ENCODE measurements at regions not wholly inside any gene's neighbourhood (a gene's known extent, or its start where the extent isn't known, plus 50 kb on each side); places are given as distances from the start of the nearest gene placed in this dataset.

DNA sequence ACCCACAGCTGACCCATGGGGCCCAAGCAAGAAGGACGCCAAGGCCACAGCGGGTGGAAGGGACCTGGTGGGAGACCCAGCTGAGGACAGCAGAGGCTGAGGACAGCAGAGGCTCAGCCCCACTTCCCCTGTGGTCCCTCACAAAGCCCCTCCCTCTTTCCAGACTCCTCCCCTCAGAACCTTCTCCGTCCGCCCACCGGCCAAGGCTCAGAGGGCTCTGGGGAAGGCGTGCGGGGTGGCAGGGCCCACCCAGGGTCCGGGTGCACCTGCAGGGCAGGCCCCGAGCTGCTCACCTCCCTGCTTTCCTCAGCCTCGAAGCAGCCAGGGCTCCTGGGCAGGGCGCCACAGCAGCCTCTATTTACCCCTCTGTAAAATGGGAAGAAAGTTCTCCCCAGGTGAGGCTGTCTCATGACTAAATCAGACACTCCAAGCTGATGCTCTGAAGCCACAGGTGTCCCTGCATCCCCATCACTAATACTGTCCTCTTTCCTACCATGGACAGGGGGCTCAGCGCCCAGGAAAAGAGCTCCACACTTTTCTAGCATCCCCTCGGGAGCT, 137.9 kb upstream of the PPP1R26 start:
- Histone ChIP-seq H3K4me3 (ENCODE audit: control insufficient read depth in 1 of 7, extremely low read depth in 1 of 7, insufficient read depth in 4 of 7, low read depth in 2 of 7, low read length in 6 of 7) (no peak overlapping the region), H3K27me3 (replicated peaks in 2 of 5; ENCODE audit: control insufficient read depth in 4 of 5, insufficient read depth in 5 of 5, low read length in 4 of 5) (peaks cover 0 to 87% (median 14%) of the 10 kb centered on the region in 5 experiments), H3K36me3 (ENCODE audit: control insufficient read depth in 4 of 4, insufficient read depth in 4 of 4, low read length in 3 of 4) (no peaks in the 10 kb centered on the region), H3K4me1 (ENCODE audit: control extremely low read depth in 1 of 4, control insufficient read depth in 4 of 4, insufficient read depth in 4 of 4, low read length in 3 of 4) (no peaks in the 10 kb centered on the region), H3K27ac (ENCODE audit: insufficient read depth in 1 of 2, low read depth in 1 of 2, low read length in 2 of 2, poor library complexity in 1 of 2, severe bottlenecking in 2 of 2) (no peak overlapping the region), H3K9me3 (ENCODE audit: control extremely low read depth in 1 of 5, control insufficient read depth in 4 of 5, insufficient read depth in 2 of 5, low read depth in 1 of 5, low read length in 4 of 5) (no peaks in the 10 kb centered on the region)
- DNase-seq, result no peak
- ChIA-PET POLR2A (no interaction called here), CTCF (interaction anchor here (1.1 kb wide), 2 partner anchors 258 to 334 kb away, joined by 3 read pairs; no protein-coding TSS in a partner anchor)
- 88% methylated on average over 10 of the region's 13 CpGs for WGBS (ENCODE audit: insufficient coverage)

DNA sequence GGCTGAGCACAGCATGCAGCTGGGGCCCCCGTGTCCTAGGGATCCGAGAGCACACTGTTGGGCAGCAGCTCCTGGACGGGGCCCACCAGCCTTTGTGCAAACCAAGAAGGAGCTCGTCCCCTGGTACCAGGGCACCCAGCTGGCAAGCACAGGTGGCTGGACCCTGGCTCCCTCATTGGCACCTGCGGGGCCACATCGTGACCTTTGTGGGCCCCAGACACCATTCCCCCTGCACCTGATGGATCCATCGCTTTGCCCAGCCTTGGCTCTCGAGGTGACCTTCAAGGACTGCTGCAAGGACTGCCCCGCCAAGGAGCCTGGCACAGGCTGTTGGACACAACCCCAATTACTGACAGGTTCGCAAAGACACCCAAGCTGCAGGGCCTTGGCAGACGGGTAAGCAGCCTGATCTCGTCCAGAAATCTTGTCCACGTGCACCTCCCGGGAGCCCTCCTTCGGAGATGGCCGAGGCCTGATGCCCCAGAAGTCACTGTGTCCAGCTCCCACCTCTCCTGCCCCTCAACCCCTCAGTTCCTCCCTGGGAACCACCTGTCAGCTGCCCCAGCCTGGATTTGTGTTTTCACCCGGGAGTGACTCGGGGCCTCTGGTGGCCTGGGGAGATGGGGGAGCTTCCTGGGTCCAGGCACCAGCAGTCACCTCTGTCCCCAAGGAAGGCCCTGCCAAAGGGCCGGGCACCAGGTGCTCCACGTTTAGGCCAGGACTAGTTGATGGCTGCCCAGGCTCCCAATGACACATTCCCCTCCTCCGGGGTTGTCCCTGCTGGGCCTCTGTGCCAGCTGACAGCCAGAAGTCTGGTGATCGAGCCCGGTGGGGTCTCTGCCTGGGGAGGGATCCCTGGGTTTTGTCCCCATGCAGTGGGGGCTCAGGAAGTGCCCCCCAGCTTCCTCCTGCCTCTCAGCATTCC, 137.1 kb upstream of the PPP1R26 start:
- ChIA-PET POLR2A (no interaction called here), CTCF (interaction anchor here (1.1 kb wide), 2 partner anchors 259 to 335 kb away, joined by 3 read pairs; no protein-coding TSS in a partner anchor)
- peaks cover 0 to 82% (median 14%) of the 10 kb centered on the region in 5 experiments for H3K27me3 ChIP-seq (replicated peaks in 2 of 5; ENCODE audit: control insufficient read depth in 4 of 5, insufficient read depth in 5 of 5, low read length in 4 of 5)
- H3K36me3 ChIP-seq (ENCODE audit: control insufficient read depth in 4 of 4, insufficient read depth in 4 of 4, low read length in 3 of 4), result no peaks in the 10 kb centered on the region
- 84% methylated on average over 19 of the region's 23 CpGs for WGBS (ENCODE audit: insufficient coverage)
- no peaks in the 10 kb centered on the region for H3K9me3 ChIP-seq (ENCODE audit: control extremely low read depth in 1 of 5, control insufficient read depth in 4 of 5, insufficient read depth in 2 of 5, low read depth in 1 of 5, low read length in 4 of 5)
- H3K4me3 ChIP-seq (ENCODE audit: control insufficient read depth in 1 of 7, extremely low read depth in 1 of 7, insufficient read depth in 4 of 7, low read depth in 2 of 7, low read length in 6 of 7), result no peak overlapping the region
- no peak for DNase-seq
- H3K4me1 ChIP-seq (ENCODE audit: control extremely low read depth in 1 of 4, control insufficient read depth in 4 of 4, insufficient read depth in 4 of 4, low read length in 3 of 4), result no peaks in the 10 kb centered on the region
- H3K27ac ChIP-seq (ENCODE audit: insufficient read depth in 1 of 2, low read depth in 1 of 2, low read length in 2 of 2, poor library complexity in 1 of 2, severe bottlenecking in 2 of 2), result no peak overlapping the region

DNA sequence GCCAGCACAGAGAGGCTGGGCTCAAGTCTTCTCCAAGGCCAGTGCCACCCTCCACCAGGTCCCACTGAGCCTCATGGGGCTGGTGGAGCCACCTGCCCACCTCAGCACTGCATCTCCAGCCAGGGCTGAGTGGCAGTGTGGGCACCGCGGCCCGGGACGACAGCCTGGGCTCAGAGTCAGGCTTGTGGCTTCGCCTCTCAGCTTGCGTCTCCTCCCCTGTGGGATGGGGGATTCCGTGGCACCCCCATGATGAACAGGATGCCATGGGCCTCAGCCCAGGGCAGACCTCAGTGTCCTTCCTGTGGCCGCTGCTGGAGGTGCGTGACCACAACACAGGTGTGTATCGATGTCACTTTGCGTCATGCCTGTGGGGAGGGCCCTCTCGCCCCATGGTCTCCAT, 136.4 kb upstream of the PPP1R26 start:
- Histone ChIP-seq H3K27me3 (replicated peaks in 2 of 5; ENCODE audit: control insufficient read depth in 4 of 5, insufficient read depth in 5 of 5, low read length in 4 of 5) (peaks cover 0 to 78% (median 14%) of the 10 kb centered on the region in 5 experiments), H3K4me1 (ENCODE audit: control extremely low read depth in 1 of 4, control insufficient read depth in 4 of 4, insufficient read depth in 4 of 4, low read length in 3 of 4) (no peaks in the 10 kb centered on the region), H3K9me3 (ENCODE audit: control extremely low read depth in 1 of 5, control insufficient read depth in 4 of 5, insufficient read depth in 2 of 5, low read depth in 1 of 5, low read length in 4 of 5) (no peaks in the 10 kb centered on the region), H3K36me3 (ENCODE audit: control insufficient read depth in 4 of 4, insufficient read depth in 4 of 4, low read length in 3 of 4) (no peaks in the 10 kb centered on the region), H3K27ac (ENCODE audit: insufficient read depth in 1 of 2, low read depth in 1 of 2, low read length in 2 of 2, poor library complexity in 1 of 2, severe bottlenecking in 2 of 2) (no peak overlapping the region), H3K4me3 (ENCODE audit: control insufficient read depth in 1 of 7, extremely low read depth in 1 of 7, insufficient read depth in 4 of 7, low read depth in 2 of 7, low read length in 6 of 7) (no peak overlapping the region)
- ChIA-PET POLR2A (no interaction called here), CTCF (no interaction called here)
- no peak for DNase-seq
- 80% methylated on average over 12 of the region's 12 CpGs for WGBS (ENCODE audit: insufficient coverage)

DNA sequence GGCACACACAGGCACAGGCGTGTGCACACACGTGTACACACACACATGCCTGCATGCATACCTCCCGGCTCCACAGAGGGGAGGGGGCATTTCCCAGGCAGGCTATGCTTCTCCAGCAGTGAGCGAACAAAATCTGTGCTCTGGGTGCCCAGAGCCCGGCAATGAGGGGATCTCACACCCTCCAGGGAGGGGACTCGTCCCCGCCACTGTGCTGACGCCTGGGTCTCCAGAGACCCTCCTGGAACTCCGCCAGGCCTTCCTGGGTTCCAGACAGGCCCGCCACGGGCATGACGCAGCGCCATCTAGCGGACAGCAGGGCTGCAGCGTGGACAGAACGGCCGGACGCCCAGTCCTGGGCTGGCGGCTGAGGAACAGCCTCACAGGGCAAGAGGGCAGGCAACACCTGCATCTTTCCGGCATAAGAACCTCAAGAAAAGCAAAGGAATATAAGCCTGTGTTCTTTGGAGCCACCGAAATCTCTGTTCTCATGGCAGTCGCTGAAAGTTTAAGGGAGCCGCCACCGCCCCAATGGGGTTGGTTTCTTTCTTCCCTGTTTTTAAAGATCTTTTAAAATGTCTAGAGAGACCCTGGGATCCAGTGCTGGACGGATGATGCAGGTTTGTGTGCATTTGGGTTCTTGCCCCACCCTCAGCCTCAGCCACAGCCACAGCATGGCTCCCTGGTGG, 135.6 kb upstream of the PPP1R26 start:
- H3K27me3 ChIP-seq (replicated peaks in 2 of 5; ENCODE audit: control insufficient read depth in 4 of 5, insufficient read depth in 5 of 5, low read length in 4 of 5), result peaks cover 0 to 74% (median 14%) of the 10 kb centered on the region in 5 experiments
- CTCF ChIA-PET, result no interaction called here
- H3K4me1 ChIP-seq (ENCODE audit: control extremely low read depth in 1 of 4, control insufficient read depth in 4 of 4, insufficient read depth in 4 of 4, low read length in 3 of 4), result no peaks in the 10 kb centered on the region
- H3K4me3 ChIP-seq (ENCODE audit: control insufficient read depth in 1 of 7, extremely low read depth in 1 of 7, insufficient read depth in 4 of 7, low read depth in 2 of 7, low read length in 6 of 7), result no peak overlapping the region
- DNase-seq, result peak; percentile 27 to 45 (median 36)
- no peaks in the 10 kb centered on the region for H3K36me3 ChIP-seq (ENCODE audit: control insufficient read depth in 4 of 4, insufficient read depth in 4 of 4, low read length in 3 of 4)
- H3K27ac ChIP-seq (ENCODE audit: insufficient read depth in 1 of 2, low read depth in 1 of 2, low read length in 2 of 2, poor library complexity in 1 of 2, severe bottlenecking in 2 of 2), result no peak overlapping the region
- POLR2A ChIA-PET, result no interaction called here
- 21% methylated on average over 24 of the region's 25 CpGs for WGBS (ENCODE audit: insufficient coverage)
- no peaks in the 10 kb centered on the region for H3K9me3 ChIP-seq (ENCODE audit: control extremely low read depth in 1 of 5, control insufficient read depth in 4 of 5, insufficient read depth in 2 of 5, low read depth in 1 of 5, low read length in 4 of 5)

DNA sequence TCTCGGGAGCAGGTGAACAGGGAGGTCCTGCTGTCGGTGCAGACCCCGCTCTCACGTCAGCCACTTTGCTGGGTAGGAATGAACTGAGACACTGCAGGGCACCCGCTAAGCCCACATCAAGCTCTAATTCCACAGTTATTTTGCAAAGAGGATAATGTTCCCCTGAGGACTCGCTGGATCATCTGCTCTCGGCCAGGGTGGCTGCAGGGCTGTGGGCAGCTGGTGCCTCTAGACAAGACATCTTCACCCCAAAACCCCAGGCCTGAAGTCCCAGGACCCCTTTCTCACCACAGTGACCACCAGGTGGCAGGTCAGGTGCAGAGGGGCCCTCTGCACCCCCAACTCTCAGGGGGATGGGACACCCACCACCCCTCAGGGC, 135.1 kb upstream of the PPP1R26 start:
- no peaks in the 10 kb centered on the region for H3K9me3 ChIP-seq (ENCODE audit: control extremely low read depth in 1 of 5, control insufficient read depth in 4 of 5, insufficient read depth in 2 of 5, low read depth in 1 of 5, low read length in 4 of 5)
- no peaks in the 10 kb centered on the region for H3K4me1 ChIP-seq (ENCODE audit: control extremely low read depth in 1 of 4, control insufficient read depth in 4 of 4, insufficient read depth in 4 of 4, low read length in 3 of 4)
- ChIA-PET POLR2A (no interaction called here), CTCF (no interaction called here)
- no peak overlapping the region for H3K4me3 ChIP-seq (ENCODE audit: control insufficient read depth in 1 of 7, extremely low read depth in 1 of 7, insufficient read depth in 4 of 7, low read depth in 2 of 7, low read length in 6 of 7)
- WGBS (ENCODE audit: insufficient coverage), result 88% methylated on average over 7 of the region's 7 CpGs
- no peaks in the 10 kb centered on the region for H3K36me3 ChIP-seq (ENCODE audit: control insufficient read depth in 4 of 4, insufficient read depth in 4 of 4, low read length in 3 of 4)
- H3K27me3 ChIP-seq (replicated peaks in 2 of 5; ENCODE audit: control insufficient read depth in 4 of 5, insufficient read depth in 5 of 5, low read length in 4 of 5), result peaks cover 0 to 71% (median 14%) of the 10 kb centered on the region in 5 experiments
- no peak for DNase-seq
- H3K27ac ChIP-seq (ENCODE audit: insufficient read depth in 1 of 2, low read depth in 1 of 2, low read length in 2 of 2, poor library complexity in 1 of 2, severe bottlenecking in 2 of 2), result no peak overlapping the region

DNA sequence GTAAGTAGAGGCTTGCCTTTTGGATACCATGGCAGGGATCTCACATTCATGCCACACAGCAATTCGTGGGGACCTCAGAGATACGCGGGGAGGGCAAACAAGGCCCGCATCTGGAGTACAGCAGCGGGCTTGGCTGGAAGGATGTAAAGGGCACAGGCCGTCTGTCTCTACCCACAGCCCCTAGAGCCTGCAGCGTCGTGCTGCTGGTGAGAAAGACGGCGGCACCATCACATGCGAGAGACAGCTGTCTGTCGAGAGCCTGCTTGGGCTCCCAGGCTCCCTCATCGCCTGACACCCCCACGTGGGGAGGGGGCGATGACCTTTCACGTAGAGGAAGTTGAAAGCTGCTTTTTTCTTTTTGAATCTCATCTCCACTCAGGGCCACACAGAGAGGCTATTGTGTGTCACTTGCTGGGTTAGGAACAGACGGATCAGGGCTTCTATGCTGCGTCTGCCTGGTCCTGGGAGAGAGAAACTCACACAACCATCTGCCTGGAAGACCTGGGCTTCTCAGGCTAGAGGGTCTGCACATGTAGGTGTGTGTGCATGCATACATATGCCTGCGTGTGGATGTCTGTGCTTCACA, 134.6 kb upstream of the PPP1R26 start:
- Histone ChIP-seq H3K9me3 (ENCODE audit: control extremely low read depth in 1 of 5, control insufficient read depth in 4 of 5, insufficient read depth in 2 of 5, low read depth in 1 of 5, low read length in 4 of 5) (no peaks in the 10 kb centered on the region), H3K27me3 (replicated peaks in 2 of 5; ENCODE audit: control insufficient read depth in 4 of 5, insufficient read depth in 5 of 5, low read length in 4 of 5) (peaks cover 0 to 66% (median 10%) of the 10 kb centered on the region in 5 experiments), H3K4me3 (ENCODE audit: control insufficient read depth in 1 of 7, extremely low read depth in 1 of 7, insufficient read depth in 4 of 7, low read depth in 2 of 7, low read length in 6 of 7) (no peak overlapping the region), H3K27ac (ENCODE audit: insufficient read depth in 1 of 2, low read depth in 1 of 2, low read length in 2 of 2, poor library complexity in 1 of 2, severe bottlenecking in 2 of 2) (no peak overlapping the region), H3K36me3 (ENCODE audit: control insufficient read depth in 4 of 4, insufficient read depth in 4 of 4, low read length in 3 of 4) (no peaks in the 10 kb centered on the region), H3K4me1 (ENCODE audit: control extremely low read depth in 1 of 4, control insufficient read depth in 4 of 4, insufficient read depth in 4 of 4, low read length in 3 of 4) (no peaks in the 10 kb centered on the region)
- WGBS (ENCODE audit: insufficient coverage), result 85% methylated on average over 18 of the region's 19 CpGs
- DNase-seq, result no peak
- CTCF ChIA-PET, result interaction anchor here (1.3 kb wide), 1 partner anchor 261 kb away, joined by 3 read pairs; no protein-coding TSS in a partner anchor
- POLR2A ChIA-PET, result no interaction called here
